GM18507 (cell line): ENCODE measurements at regions not wholly inside any gene's neighbourhood (a gene's known extent, or its start where the extent isn't known, plus 50 kb on each side); places are given as distances from the start of the nearest gene placed in this dataset.

ENCODE experiments used
- DNase-seq: peaks from one replicate; pipeline ENCODE4 v3.0.0; 2011; ENCODE audit warnings: low read depth; ENCODE audit not compliant: insufficient read length; ENCODE audit errors: extremely low spot score
- FAIRE-seq: peaks from 2 replicates; lab custom pipeline; 2011; peaks lifted over from hg19 to GRCh38; lab: Jason Lieb, UNC

DNA sequence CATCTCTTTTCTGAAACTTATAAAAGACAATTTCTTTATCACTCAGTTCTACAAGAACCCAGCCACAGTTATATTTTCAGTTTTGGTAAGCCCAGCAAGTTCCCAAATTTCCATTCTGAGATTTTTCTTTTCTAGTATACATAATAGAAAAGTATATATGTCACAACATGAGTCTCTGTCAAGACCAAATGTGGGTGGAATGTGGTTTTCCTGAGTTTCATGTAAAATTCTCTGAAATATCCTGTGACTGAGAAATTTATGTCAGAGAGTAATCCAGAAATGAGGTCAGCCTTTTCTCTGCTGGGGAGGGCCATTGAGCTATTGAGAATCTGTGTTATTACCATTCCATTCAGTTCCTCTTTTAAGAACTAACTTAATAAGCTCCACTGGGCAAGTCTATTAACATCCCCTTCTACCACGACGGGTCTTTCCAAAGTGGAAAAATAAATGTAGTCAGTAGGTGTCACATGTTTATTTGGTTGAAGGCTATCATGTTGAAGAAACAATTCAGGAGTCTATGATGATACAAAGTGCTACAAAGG is 100.7 kb upstream of the HMGN3 start:
- FAIRE-seq = peak; percentile 84

DNA sequence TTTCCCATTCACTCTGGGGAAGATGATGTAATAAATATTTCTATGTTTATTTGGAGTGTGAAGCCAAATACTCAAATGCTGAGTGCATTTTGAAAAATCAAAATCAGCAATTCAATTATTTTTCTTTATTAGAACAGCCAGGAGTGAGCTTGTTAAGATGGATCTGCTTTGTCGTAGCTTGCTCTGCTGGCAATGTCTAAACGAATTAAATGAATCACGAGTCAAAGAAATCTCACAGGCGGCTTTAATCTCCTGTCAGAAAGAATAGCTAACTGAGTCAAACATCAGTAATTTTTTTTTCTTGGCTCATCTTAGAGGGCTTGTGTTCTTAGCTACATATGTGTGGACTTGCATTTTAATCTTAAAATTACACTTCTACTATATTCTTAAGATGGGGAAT is 100.2 kb upstream of the HMGN3 start:
- FAIRE-seq = no peak
- no peak for DNase-seq

More for the DNA sequence above, 100.7 kb upstream of the HMGN3 start:
- DNase-seq = no peak

DNA sequence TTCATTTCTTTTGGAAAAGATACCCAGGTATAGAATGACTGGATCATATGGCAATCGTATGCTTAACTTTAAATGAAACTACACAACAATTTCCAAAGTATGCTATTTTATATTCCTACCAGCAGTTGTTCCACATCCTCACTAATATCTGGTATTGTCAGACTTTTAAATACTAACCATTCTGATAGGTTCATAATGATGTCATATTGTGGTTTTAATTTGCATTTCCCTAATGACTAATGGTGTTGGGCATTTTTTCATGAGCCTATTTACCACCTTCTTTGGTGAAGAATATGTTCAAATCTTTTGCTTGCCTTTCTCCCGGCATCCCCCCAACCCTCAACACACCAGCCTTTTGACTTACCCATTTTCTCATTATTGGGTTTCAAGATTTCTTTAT is 96.2 kb upstream of the HMGN3 start:
- no peak for DNase-seq
- FAIRE-seq = peak; percentile 56

DNA sequence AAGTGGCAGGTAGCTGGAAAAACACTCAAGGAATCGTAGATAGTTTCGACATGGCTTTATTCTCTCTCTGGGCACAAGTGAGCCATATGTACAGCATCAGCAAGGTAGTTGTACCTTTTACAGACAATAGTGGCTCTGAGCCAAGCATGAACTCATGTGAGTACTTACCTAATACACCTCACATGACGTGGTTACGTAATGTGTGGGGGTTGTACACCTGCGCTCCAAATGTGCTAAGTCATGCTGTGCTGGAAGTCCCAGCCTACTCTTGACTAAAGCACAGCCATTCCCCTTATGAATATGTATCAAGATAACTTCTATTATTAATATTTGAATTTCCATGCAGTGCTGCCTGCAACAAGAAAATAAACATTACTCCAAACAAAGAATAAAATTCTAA is 78.8 kb upstream of the HMGN3 start:
- no peak for DNase-seq
- FAIRE-seq = no peak

DNA sequence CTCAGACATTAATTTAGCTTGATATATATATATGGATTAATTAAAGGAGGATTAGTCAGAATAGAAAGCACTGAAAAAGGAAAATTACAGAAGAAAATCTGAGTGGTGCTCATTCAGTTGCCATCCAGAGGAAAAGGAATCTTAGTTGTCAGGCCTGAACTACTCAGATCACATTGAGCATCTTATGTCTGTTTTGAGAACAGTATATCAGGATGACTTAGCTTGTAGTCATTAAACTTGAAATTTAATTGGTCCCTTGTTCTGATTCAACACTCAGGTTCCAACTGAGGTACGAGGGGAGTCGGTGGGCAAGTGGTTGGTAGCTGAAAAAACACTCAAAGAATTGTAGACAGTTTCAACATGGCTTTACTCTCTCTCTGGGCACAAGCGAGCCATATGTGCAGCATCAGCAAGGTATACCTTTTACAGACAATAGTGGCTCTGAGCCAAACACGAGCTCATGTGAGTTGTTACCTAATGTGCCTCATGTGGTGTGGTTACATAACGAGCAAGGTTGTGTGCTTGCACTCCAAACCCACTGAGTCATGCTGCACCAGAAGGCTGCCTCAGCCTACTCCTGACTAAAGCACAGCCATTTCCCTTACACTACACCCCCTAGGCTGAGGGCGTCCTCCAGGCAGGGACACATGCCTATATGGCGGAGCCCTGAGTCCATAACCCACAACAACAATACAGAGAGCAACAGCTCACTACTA is 73.0 kb upstream of the HMGN3 start:
- no peak for FAIRE-seq
- no peak for DNase-seq

DNA sequence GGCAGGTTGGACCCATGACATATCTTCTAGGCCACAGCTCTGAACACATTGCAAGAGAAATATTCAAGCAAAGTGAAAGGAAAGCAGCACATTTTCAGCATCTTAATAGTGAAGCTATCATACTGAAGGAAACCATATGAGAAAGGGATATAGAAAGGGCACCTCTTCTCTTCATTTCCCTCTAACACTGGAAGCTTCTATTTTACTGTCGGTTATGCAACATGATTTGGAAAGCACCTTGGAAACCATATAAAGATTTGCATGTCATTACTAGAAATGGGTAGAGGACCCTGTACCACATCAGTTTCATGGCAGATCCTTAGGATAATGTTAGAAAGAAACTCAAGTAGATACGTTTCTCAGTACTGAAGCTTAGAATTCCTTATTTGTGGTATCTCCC is 70.5 kb upstream of the HMGN3 start:
- FAIRE-seq = no peak
- no peak for DNase-seq

DNA sequence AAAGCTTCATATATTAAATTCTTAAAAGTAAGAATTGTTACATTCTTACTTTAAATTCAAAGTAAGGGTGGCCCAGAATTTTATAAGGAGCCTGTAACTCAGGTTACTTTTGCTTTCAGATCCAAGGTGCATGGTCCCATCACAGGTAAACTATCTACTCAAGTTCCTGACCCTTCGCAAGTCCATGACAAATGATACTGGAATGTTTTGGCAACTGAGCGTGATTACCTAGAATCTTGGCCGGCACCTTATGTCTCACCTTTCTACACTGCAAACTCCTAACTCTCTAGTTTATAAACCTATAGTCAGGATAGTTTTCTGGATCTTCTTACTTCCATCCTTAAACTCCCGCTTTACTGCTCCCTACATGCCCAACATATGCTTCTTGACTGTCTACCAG is 67.9 kb upstream of the HMGN3 start:
- DNase-seq (no peak), FAIRE-seq (no peak)

DNA sequence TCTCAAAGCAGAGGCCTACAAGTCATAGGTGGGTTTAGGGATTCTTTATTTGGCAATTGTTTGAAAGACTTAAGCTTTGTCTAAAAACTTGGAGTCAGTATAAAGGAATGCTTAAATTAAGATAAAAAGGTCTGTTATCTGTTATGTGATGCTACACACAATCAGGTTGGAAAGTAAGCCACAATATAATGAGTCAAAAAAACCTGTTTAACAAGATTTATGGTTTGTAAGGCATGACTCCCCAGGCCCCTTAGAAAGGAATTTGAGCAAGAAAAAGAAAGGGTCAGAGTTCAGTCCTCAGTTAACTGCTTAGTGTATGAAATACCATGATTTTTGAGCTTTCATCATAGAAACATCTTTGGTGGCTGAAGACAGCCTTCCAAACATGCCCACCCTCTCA is 66.8 kb upstream of the HMGN3 start:
- DNase-seq (no peak), FAIRE-seq (no peak)

DNA sequence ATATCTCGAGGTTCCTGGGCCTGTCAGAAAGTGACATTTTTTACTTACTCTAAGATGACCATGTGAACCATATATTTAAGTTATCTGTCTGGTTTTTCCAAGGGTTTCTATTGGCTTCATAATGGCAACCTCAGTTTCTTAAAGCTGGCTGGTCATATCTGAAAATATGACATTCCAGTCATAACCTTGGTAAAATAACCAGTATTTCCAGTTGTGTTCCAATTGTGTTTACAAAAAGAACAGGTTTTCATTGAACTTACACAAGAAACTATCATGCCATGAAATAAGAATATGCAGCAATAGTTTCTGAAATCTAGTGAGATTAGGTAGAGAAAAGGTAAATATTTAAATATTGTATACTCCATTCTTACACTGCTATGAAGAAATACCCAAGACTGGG is 61.7 kb upstream of the HMGN3 start:
- DNase-seq (no peak), FAIRE-seq (no peak)
